ENCODE measurements at regions not wholly inside any gene's neighbourhood (a gene's known extent, or its start where the extent isn't known, plus 50 kb on each side); places are given as distances from the start of the nearest gene placed in this dataset.

GRCh38 chrX:114047558-114047957, 536.3 kb upstream of the HTR2C start:
- TF ChIP-seq CTCF (conservative IDR thresholded peaks at IDR 0.05; ENCODE audit: low read depth, low read length) (no peak), EZH2phosphoT487 (IDR thresholded peaks at IDR 0.05; ENCODE audit: borderline replicate concordance, low read length) (no peak), EZH2 (IDR thresholded peaks at IDR 0.05; ENCODE audit: low read length, unreplicated experiment) (no peak)
